ENCODE measurements at regions not wholly inside any gene's neighbourhood (a gene's known extent, or its start where the extent isn't known, plus 50 kb on each side); places are given as distances from the start of the nearest gene placed in this dataset.
"Not testable (repeated sequence)": the region's sequence is repeated elsewhere in the genome, so short reads cannot be mapped to it uniquely, and the experiment has no call there.

DNA sequence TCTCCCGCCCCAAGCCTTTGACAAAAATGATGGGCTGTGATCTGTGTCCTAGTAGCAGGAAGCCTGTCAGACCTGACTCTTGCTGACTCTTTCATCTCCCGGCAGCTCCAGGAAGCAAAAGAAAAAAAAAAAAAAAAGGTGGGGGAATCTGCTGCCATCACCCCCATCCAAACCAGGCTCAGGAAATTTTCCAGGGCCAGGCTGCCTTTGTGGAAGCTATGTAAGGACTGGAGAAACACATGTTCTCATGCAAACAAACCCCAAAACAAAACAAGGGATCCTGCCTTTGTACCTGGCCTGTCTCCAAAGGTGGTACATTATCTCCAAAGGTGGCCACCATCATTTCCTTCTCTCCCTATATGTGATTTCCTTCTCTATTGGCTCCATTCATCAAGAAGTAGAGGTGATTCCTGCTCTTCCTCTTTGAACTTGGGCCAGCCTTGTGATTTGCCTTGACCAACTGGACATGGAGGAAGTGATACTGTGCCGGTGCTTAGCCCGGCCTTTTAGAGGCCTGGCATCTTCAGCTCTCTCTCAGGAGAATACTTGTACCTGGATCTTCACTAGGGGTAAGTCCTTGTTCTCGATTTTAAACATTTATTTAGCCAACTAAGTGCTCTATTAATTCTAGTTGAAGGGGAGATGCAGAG is 192.2 kb upstream of the SVIL start:
- peak; percentile 71 for DNase-seq

- DNase-seq: no peak
Observed at GRCh38 chr10:29826221-29826620, 191.4 kb upstream of the SVIL start.

GRCh38 chr10:29823553-29824080 is 188.8 kb upstream of the SVIL start:
- DNase-seq: peak; percentile 82

- DNase-seq: peak; percentile 73
Observed at GRCh38 chr10:29820890-29821461, 186.2 kb upstream of the SVIL start.

DNA sequence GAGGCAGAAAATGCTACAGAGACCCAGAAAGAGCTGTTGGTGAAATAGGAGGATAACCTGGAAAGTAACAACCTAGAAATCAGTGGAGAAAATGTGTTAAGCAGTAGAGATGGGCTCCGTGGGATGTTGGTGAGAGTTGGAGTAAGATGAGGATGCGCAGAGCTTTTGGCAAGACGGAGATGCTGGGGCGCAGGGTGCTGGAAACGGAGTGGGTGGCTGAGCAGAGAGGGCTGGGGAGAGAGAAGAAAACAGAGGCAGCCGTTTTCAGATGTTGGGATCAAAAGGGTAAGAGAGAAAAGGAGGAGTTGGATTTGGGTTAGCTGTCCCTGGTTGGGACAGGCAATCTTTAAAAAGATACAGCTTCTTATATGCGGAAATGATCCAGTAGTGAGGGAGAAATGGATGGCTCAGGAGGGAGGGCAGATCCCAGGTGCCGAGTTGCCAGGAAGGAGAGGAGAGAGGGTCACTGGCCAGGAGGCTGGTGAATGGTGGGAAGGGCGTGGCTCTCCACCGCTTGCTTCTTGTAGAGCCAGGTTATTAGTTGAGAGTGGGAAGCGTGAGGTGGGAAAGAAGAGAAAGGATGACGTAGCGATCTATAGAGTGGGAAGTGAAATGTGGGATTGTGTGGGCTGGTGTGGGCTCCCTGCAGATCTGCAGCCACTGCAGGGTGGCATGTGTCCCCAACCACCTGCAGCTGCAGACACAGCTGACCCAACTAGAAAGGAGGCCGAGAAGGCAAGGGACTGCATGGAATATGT is 182.2 kb upstream of the SVIL start:
- no peak for DNase-seq

GRCh38 chr10:29815572-29815971 is 180.8 kb upstream of the SVIL start:
- no peak for DNase-seq

- DNase-seq: peak; percentile 95
Observed at GRCh38 chr10:29811751-29812427, 177.1 kb upstream of the SVIL start.

DNA sequence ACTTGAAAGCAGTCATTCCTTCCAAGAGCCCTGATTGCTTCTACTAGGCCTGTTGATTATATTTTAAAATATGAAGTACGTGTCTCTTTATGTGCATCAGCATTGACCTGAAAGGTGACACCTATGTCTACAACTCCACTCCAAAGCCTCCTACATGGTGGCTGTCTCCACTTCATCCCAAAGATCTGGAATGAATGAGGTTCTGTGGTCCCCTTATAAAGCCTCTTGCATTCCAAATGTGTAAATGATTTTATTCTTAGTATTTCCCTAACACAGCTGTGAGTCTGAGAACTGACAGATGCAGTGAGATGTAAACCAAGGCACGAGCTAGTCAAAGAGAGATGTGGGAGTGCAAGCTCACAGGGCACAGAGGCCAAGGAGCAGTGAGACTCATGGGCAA is 176.0 kb upstream of the SVIL start:
- DNase-seq: peak; percentile 35

GRCh38 chr10:29810231-29810630 is 175.5 kb upstream of the SVIL start:
- DNase-seq: not testable (repeated sequence)

GRCh38 chr10:29809383-29809782 is 174.6 kb upstream of the SVIL start:
- no peak for DNase-seq

- peak; percentile 23 for DNase-seq
Observed at GRCh38 chr10:29807163-29807806, 172.5 kb upstream of the SVIL start.

DNA sequence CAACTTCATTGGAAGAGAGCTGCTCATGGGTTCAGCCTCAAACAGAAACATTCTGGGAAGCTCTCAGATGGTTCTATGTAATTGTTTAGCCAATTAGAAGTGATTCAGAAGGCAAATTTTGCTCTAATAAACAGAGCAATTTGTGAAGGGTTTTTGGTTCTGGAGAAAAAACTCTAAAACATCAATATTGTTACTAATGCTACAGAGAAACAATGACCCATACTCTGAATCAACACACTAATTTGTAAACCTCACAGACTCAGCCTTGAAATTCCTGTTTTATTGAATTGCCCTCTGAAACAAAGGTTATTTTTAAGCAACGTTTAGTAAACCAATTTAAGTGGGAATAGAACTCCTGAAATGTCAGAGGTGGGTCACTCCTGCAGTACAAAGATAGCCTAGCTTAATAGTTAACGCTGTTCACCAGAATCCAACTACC is 171.6 kb upstream of the SVIL start:
- no peak for DNase-seq

- DNase-seq: no peak
Observed at GRCh38 chr10:29805134-29805723, 170.5 kb upstream of the SVIL start.

DNA sequence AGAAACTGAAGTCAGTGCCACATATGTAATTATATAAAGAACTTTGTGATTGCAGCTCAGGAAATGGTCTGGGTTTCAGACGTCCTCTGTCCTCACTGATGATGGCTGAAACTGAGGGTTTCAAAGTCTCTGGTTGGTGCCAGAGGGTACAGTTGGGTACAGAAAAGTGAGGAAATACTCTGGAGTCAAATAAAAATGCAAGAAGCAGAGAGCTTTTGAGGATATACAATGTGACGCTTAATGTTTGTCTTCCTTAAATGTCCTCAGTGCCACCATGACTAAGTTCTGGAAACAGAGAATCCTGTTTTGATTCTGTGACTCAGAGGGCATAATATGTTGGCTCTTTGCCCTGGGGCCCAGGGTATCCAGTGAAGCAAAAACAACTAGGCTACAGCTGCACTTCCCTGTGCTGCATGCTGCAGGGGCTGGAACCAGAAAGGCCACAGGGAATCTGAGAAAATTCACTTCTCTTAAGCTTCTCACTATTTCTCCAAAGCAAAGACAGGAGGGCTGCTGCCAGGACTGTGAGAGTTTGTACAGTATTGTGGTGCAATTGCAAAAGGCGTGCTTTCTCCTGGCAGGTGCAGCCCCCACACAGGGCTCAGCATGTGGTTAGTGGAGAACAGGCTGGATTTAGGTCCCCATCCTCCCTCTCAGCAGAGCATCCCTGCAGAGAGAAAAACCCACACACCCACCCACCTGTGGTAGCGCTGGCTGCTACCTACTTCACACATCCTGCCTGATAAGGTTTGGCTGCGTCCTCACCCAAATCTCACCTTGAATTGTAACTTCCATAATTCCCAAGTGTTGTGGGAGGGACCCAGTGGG is 169.5 kb upstream of the SVIL start:
- DNase-seq: peak; percentile 43

- DNase-seq: no peak
Observed at GRCh38 chr10:29802171-29802570, 167.4 kb upstream of the SVIL start.

GRCh38 chr10:29798921-29799690 is 164.3 kb upstream of the SVIL start:
- peak; percentile 78 for DNase-seq

DNA sequence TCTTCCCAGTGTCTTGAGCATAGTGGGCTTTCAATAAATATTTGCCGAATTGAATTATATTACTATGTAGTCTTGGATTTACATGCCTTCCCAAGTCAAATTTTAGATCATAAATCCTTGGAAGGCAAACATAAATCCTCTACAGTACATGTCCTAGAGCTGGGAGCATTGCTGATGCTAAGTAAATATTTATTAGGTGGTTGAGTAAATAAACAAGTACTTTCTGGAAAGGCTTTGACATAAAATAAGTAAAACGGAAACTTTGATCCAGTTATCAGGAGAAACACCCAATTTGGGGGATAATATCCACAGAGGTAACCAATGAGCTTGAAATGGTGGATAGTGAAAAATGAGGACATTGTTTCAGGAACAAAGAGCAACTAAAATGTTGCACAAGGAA is 162.8 kb upstream of the SVIL start:
- DNase-seq: no peak

DNA sequence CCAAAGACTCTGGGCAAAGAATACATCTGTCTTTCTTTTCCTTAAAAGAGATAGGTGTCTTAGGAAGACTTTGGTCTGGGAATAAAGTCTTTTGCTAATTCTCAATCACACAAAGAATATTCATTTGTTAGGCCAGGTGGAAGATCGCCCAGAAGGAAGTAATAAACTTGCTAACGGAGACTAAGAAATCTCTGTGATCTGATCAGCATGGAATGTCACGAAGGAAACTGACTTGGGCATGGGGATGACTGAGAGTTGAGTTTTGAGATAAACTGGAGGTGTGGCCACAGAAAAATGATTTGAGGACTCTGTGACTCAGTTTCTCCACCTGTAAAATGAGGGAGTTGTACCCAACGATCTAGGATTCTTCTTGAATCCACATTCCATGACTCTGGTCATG is 161.1 kb upstream of the SVIL start:
- peak; percentile 25 for DNase-seq

- DNase-seq: no peak
Observed at GRCh38 chr10:29794776-29795611, 160.2 kb upstream of the SVIL start.
